ENCODE measurements at regions not wholly inside any gene's neighbourhood (a gene's known extent, or its start where the extent isn't known, plus 50 kb on each side); places are given as distances from the start of the nearest gene placed in this dataset.

GRCh38 chr1:102365071-102365470, 368.3 kb upstream of the OLFM3 start:
- Mint-ChIP-seq H3K4me3 (no peak overlapping the region), H3K27me3 (no peaks in the 10 kb centered on the region), H3K9me3 (peaks cover 6% of the 10 kb centered on the region), H3K36me3 (no peaks in the 10 kb centered on the region), H3K27ac (no peak overlapping the region), H3K4me1 (ENCODE audit: unreplicated experiment) (no peaks in the 10 kb centered on the region)
- TF ChIP-seq CTCF (conservative IDR thresholded peaks at IDR 0.05), result no peak
- no peak for DNase-seq (ENCODE audit: extremely low spot score, unreplicated experiment)

- no peak for TF ChIP-seq CTCF (conservative IDR thresholded peaks at IDR 0.05)
- Mint-ChIP-seq H3K36me3 (no peaks in the 10 kb centered on the region), H3K4me1 (ENCODE audit: unreplicated experiment) (no peaks in the 10 kb centered on the region), H3K27me3 (no peaks in the 10 kb centered on the region), H3K4me3 (no peak overlapping the region), H3K9me3 (no peaks in the 10 kb centered on the region), H3K27ac (no peak overlapping the region)
- no peak for DNase-seq (ENCODE audit: extremely low spot score, unreplicated experiment)
These were observed 339.9 kb upstream of the OLFM3 start for GRCh38 chr1:102336602-102337001.

GRCh38 chr1:102318104-102318806, 321.5 kb upstream of the OLFM3 start:
- H3K27me3 Mint-ChIP-seq, result no peaks in the 10 kb centered on the region
- no peak overlapping the region for H3K4me3 Mint-ChIP-seq
- TF ChIP-seq CTCF (conservative IDR thresholded peaks at IDR 0.05), result no peak
- no peaks in the 10 kb centered on the region for H3K36me3 Mint-ChIP-seq
- no peak overlapping the region for H3K27ac Mint-ChIP-seq
- no peak for DNase-seq (ENCODE audit: extremely low spot score, unreplicated experiment)
- H3K4me1 Mint-ChIP-seq (ENCODE audit: unreplicated experiment), result no peaks in the 10 kb centered on the region
- peaks cover 9% of the 10 kb centered on the region for H3K9me3 Mint-ChIP-seq

GRCh38 chr1:102315096-102315495, 318.4 kb upstream of the OLFM3 start:
- Mint-ChIP-seq H3K27me3 (no peaks in the 10 kb centered on the region), H3K27ac (no peak overlapping the region), H3K4me1 (ENCODE audit: unreplicated experiment) (no peaks in the 10 kb centered on the region), H3K36me3 (no peaks in the 10 kb centered on the region), H3K4me3 (no peak overlapping the region), H3K9me3 (peaks cover 9% of the 10 kb centered on the region)
- TF ChIP-seq CTCF (conservative IDR thresholded peaks at IDR 0.05), result no peak
- DNase-seq (ENCODE audit: extremely low spot score, unreplicated experiment), result no peak

GRCh38 chr1:102296116-102296515, 299.4 kb upstream of the OLFM3 start:
- no peak for DNase-seq (ENCODE audit: extremely low spot score, unreplicated experiment)
- H3K9me3 Mint-ChIP-seq, result peaks cover 4% of the 10 kb centered on the region
- no peaks in the 10 kb centered on the region for H3K36me3 Mint-ChIP-seq

More at GRCh38 chr1:102296116-102296515, 299.4 kb upstream of the OLFM3 start:
- Mint-ChIP-seq H3K4me3 (no peak overlapping the region), H3K27ac (no peak overlapping the region), H3K27me3 (no peaks in the 10 kb centered on the region), H3K4me1 (ENCODE audit: unreplicated experiment) (no peaks in the 10 kb centered on the region)
- no peak for TF ChIP-seq CTCF (conservative IDR thresholded peaks at IDR 0.05)

All from type B pancreatic cell (in vitro differentiated cells).